HL-60 (cell line): ENCODE measurements at regions not wholly inside any gene's neighbourhood (a gene's known extent, or its start where the extent isn't known, plus 50 kb on each side); places are given as distances from the start of the nearest gene placed in this dataset.

ENCODE experiments used
- DNase-seq, 2 experiments: peaks; one replicate each; pipeline ENCODE4 v3.0.0-alpha.2; 2010 to 2020; ENCODE audit warnings: low read depth in 1 of 2, low spot score in 1 of 2
- H3K27ac ChIP-seq: fragments of 250-450 bp; sonication (Bioruptor Pico); replicated peaks from 2 replicates; pipeline ENCODE4 v1.5.1; 2020; ENCODE audit warnings: mild to moderate bottlenecking, moderate library complexity
- H3K27me3 ChIP-seq: fragments of 250-450 bp; sonication (Bioruptor Pico); 2 replicates; pipeline ENCODE4 v1.5.1; 2021; ENCODE audit warnings: mild to moderate bottlenecking, moderate library complexity; ENCODE audit not compliant: insufficient read depth, poor library complexity, severe bottlenecking
- H3K4me3 ChIP-seq: replicated peaks from 2 replicates; pipeline ENCODE4 v1.5.1; 2011; ENCODE audit warnings: mild to moderate bottlenecking, control low read depth, low read length; ENCODE audit not compliant: insufficient read depth
- CTCF ChIP-seq: IDR thresholded peaks from one replicate; pipeline ENCODE4 v1.5.1; 2011; ENCODE audit warnings: low read length, control low read depth, inconsistent platforms; ENCODE audit not compliant: insufficient read depth
- GABPA ChIP-seq: IDR thresholded peaks from 2 replicates; pipeline ENCODE4 v1.6.1; 2012; ENCODE audit warnings: low read depth
- POLR2AphosphoS5 ChIP-seq: IDR thresholded peaks from 2 replicates; pipeline ENCODE4 v1.6.1; 2012; ENCODE audit warnings: low read depth
- REST ChIP-seq: IDR thresholded peaks from 2 replicates; pipeline ENCODE4 v1.6.1; 2012; ENCODE audit warnings: low read depth; ENCODE audit not compliant: insufficient replicate concordance
- SPI1 ChIP-seq: IDR thresholded peaks from 2 replicates; pipeline ENCODE4 v1.6.1; 2012; ENCODE audit warnings: low read depth, mild to moderate bottlenecking, borderline replicate concordance

- Histone ChIP-seq H3K27ac (no peak overlapping the region), H3K27me3 (no peaks in the 10 kb centered on the region), H3K4me3 (no peak overlapping the region)
- TF ChIP-seq POLR2AphosphoS5 (no peak), GABPA (no peak), SPI1 (no peak)
- no peak for DNase-seq
Measured at GRCh38 chr19:13652810-13653590, 111.3 kb upstream of the MRI1 start.

GRCh38 chr19:13646758-13647157 lies 117.6 kb upstream of the MRI1 start:
- no peak overlapping the region for H3K27ac ChIP-seq
- TF ChIP-seq GABPA, result no peak
- no peak for TF ChIP-seq CTCF
- TF ChIP-seq POLR2AphosphoS5, result no peak
- no peak for TF ChIP-seq REST
- no peak for TF ChIP-seq SPI1
- no peak for DNase-seq
- H3K4me3 ChIP-seq, result no peak overlapping the region
- no peaks in the 10 kb centered on the region for H3K27me3 ChIP-seq

DNA sequence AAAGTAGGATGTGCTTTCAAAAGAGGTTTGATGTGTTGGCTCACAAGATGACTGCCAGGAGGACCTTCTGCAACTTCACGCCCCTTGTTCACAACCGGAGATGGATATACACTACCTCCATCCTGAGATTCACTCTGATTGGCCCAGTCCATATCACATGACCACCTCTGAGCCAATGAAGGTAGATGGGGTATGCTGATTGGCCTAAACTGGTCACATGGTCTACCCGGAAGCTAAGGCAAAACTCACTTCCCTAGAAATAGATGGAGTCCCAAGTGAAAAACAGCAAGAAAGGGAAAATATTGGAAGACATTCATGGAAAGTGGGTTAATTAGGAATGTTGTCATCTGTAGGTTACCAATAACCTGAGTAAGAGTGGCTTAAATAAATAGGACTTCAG lies 119.7 kb upstream of the MRI1 start:
- Histone ChIP-seq H3K27me3 (no peaks in the 10 kb centered on the region), H3K27ac (no peak overlapping the region), H3K4me3 (no peak overlapping the region)
- no peak for DNase-seq
- TF ChIP-seq REST (no peak), GABPA (no peak), CTCF (no peak), POLR2AphosphoS5 (no peak), SPI1 (no peak)

- TF ChIP-seq SPI1 (no peak), POLR2AphosphoS5 (no peak), CTCF (no peak), REST (no peak)
- no peak overlapping the region for H3K27ac ChIP-seq
- DNase-seq, result no peak
Measured at GRCh38 chr19:13640611-13641010, 123.7 kb upstream of the MRI1 start.

More at GRCh38 chr19:13640611-13641010, 123.7 kb upstream of the MRI1 start:
- Histone ChIP-seq H3K4me3 (no peak overlapping the region), H3K27me3 (no peaks in the 10 kb centered on the region)
